NCI-H82 treated with DMSO at 0.1 percent for 48 hours (cell line): ENCODE measurements at regions not wholly inside any gene's neighbourhood (a gene's known extent, or its start where the extent isn't known, plus 50 kb on each side); places are given as distances from the start of the nearest gene placed in this dataset.
"Not testable (repeated sequence)": the region's sequence is repeated elsewhere in the genome, so short reads cannot be mapped to it uniquely, and the experiment has no call there.

Experiments used
- DNase-seq: peaks from one replicate; lab custom pipeline; 2025; ENCODE audit not compliant: unreplicated experiment; lab: John Stamatoyannopoulos, UW

GRCh38 chr9:85878872-85879597, 61.9 kb upstream of the NAA35 start:
- not testable (repeated sequence) for DNase-seq

GRCh38 chr9:85880507-85880906, 60.4 kb upstream of the NAA35 start:
- DNase-seq: not testable (repeated sequence)

GRCh38 chr9:85884256-85884655, 56.7 kb upstream of the NAA35 start:
- DNase-seq: no peak

- DNase-seq: no peak
Observed at GRCh38 chr9:85890962-85891361, 50.0 kb upstream of the NAA35 start.
